Activated naive CD4-positive, alpha-beta T cell treated with anti-CD3 and anti-CD28 coated beads, Interleukin-2, amount 10 ng/mL, durations not matched to agents 7 days and 5 days (primary cell): ENCODE measurements at regions not wholly inside any gene's neighbourhood (a gene's known extent, or its start where the extent isn't known, plus 50 kb on each side); places are given as distances from the start of the nearest gene placed in this dataset.

Experiments
- CTCF ChIA-PET: fragments of 350-600 bp; sonication (Branson Sonifier 250); formaldehyde crosslinking; loops from one replicate; lab custom pipeline; 2021; ENCODE audit warnings: antibody characterized with exemption; lab: Charles Lee
- DNase-seq: peaks from one replicate; pipeline ENCODE4 v3.0.0-alpha.2; 2020
- H3K27ac Mint-ChIP-seq: one replicate; pipeline ENCODE4 v1.8.0; 2021; ENCODE audit warnings: mild to moderate bottlenecking, moderate library complexity, mixed read lengths
- H3K27me3 Mint-ChIP-seq: one replicate; pipeline ENCODE4 v1.8.0; 2021; ENCODE audit warnings: mild to moderate bottlenecking, mixed read lengths
- H3K36me3 Mint-ChIP-seq: one replicate; pipeline ENCODE4 v1.8.0; 2021; ENCODE audit warnings: mixed read lengths
- H3K4me1 Mint-ChIP-seq: one replicate; pipeline ENCODE4 v1.8.0; 2021; ENCODE audit warnings: mixed read lengths
- H3K4me3 Mint-ChIP-seq: one replicate; pipeline ENCODE4 v1.8.0; 2021; ENCODE audit warnings: mild to moderate bottlenecking, moderate library complexity, mixed read lengths
- H3K9me3 Mint-ChIP-seq: one replicate; pipeline ENCODE4 v1.8.0; 2021; ENCODE audit warnings: mixed read lengths

DNA sequence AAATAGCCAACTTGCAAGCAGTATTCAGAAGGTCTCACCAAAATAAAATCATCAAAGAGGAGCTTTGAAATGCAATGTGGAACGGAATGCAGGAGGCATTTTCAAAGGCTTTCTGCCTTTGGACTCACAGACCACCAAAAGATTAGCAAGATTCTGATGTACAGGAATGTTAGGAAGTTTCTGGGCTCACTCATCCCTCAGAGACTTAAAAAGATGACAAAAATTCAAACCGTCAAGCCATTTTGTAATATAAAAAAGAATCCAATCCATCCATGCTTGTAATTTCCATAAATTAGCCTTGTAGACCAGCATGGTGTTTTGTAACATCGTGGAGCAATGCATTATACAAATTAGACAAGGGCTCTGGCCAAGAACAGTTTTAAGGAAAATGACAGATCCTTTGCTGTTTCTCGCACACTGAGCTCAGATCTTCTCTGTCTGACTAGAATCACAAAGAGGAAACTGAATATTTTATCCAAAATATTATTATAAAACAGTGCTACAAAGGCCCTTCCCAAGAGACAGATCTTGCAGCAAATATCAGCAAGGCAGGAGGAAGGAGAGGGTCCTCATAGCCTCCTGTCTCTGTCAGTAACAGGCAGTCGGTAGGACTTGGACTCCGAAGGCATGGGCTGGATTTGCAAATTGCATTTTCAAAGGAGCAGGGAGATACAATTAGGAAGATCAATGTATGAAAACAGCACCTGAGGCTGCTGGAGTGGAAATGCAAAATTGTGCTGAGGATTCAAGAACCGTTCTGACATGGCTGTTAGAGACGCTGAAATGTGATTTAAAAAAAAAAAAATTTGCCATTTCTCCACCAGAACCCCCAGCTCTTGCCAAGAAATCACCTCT is 57.4 kb upstream of the NRP1 start:
- H3K9me3 Mint-ChIP-seq: no peaks in the 10 kb centered on the region
- DNase-seq: no peak
- CTCF ChIA-PET: no interaction called here
- H3K27me3 Mint-ChIP-seq: peaks cover 13% of the 10 kb centered on the region
- no peak overlapping the region for H3K27ac Mint-ChIP-seq
- H3K4me3 Mint-ChIP-seq: no peak overlapping the region
- H3K36me3 Mint-ChIP-seq: no peaks in the 10 kb centered on the region
- H3K4me1 Mint-ChIP-seq: no peaks in the 10 kb centered on the region

GRCh38 chr10:33390046-33390445 is 55.6 kb upstream of the NRP1 start:
- H3K4me3 Mint-ChIP-seq: no peak overlapping the region
- no peak for DNase-seq
- H3K4me1 Mint-ChIP-seq: no peaks in the 10 kb centered on the region
- no peaks in the 10 kb centered on the region for H3K36me3 Mint-ChIP-seq
- peaks cover 13% of the 10 kb centered on the region for H3K27me3 Mint-ChIP-seq
- CTCF ChIA-PET: no interaction called here
- H3K27ac Mint-ChIP-seq: no peak overlapping the region
- H3K9me3 Mint-ChIP-seq: no peaks in the 10 kb centered on the region

DNA sequence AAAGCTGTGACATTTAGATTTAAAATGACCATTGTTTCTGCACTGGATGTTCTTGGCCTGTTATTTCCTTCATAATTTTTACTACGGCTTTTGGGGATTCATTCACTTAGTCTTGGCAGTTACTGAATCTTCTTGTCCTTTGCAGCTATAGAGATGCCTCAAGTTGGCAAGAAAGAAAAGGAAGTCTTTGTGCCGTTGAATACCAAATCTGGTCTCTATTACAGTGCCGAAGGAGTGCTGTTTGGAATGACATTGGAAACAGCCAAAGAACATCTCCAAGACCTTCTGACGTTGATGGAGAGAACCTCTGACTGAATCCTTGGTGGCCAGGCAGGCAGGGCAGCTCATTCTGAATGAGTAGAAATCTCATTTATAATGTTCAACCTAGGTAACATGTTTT is 54.3 kb upstream of the NRP1 start:
- H3K9me3 Mint-ChIP-seq: no peaks in the 10 kb centered on the region
- no peak overlapping the region for H3K4me3 Mint-ChIP-seq
- no peak for DNase-seq
- CTCF ChIA-PET: no interaction called here
- no peak overlapping the region for H3K27ac Mint-ChIP-seq
- peaks cover 13% of the 10 kb centered on the region for H3K27me3 Mint-ChIP-seq
- H3K36me3 Mint-ChIP-seq: no peaks in the 10 kb centered on the region
- H3K4me1 Mint-ChIP-seq: no peaks in the 10 kb centered on the region

- H3K27me3 Mint-ChIP-seq: peaks cover 13% of the 10 kb centered on the region
- no peak overlapping the region for H3K4me3 Mint-ChIP-seq
- H3K36me3 Mint-ChIP-seq: no peaks in the 10 kb centered on the region
- no peak for DNase-seq
- H3K27ac Mint-ChIP-seq: no peak overlapping the region
- CTCF ChIA-PET: no interaction called here
- H3K4me1 Mint-ChIP-seq: no peaks in the 10 kb centered on the region
- no peaks in the 10 kb centered on the region for H3K9me3 Mint-ChIP-seq
These were observed 53.9 kb upstream of the NRP1 start for GRCh38 chr10:33388382-33388781.

DNA sequence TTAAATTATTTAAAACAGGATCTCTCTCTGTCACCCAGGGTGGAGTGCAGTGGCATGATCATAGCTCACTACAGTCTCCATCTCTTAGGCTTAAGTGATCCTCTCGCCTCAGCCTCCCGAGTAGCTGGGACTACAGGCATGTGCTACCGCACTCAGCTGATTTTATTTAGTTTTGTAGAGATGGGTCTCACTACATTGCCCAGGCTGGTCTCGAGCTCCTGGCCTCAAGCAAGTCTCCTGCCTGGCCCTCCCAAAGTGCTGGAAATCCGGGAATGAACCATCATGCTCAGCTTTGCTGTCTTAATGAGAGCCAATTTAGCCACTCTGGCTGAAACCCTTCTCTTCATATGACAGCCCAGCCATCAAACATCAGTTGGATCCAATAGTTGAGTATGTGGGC is 53.3 kb upstream of the NRP1 start:
- Mint-ChIP-seq H3K36me3 (no peaks in the 10 kb centered on the region), H3K4me3 (no peak overlapping the region), H3K4me1 (no peaks in the 10 kb centered on the region), H3K9me3 (no peaks in the 10 kb centered on the region), H3K27me3 (peaks cover 13% of the 10 kb centered on the region), H3K27ac (no peak overlapping the region)
- no peak for DNase-seq
- CTCF ChIA-PET: no interaction called here

GRCh38 chr10:33386926-33387325 is 52.5 kb upstream of the NRP1 start:
- H3K27ac Mint-ChIP-seq: no peak overlapping the region
- H3K27me3 Mint-ChIP-seq: peaks cover 13% of the 10 kb centered on the region
- H3K4me3 Mint-ChIP-seq: no peak overlapping the region
- no peaks in the 10 kb centered on the region for H3K9me3 Mint-ChIP-seq
- no peaks in the 10 kb centered on the region for H3K4me1 Mint-ChIP-seq
- DNase-seq: no peak
- no peaks in the 10 kb centered on the region for H3K36me3 Mint-ChIP-seq
- CTCF ChIA-PET: no interaction called here

DNA sequence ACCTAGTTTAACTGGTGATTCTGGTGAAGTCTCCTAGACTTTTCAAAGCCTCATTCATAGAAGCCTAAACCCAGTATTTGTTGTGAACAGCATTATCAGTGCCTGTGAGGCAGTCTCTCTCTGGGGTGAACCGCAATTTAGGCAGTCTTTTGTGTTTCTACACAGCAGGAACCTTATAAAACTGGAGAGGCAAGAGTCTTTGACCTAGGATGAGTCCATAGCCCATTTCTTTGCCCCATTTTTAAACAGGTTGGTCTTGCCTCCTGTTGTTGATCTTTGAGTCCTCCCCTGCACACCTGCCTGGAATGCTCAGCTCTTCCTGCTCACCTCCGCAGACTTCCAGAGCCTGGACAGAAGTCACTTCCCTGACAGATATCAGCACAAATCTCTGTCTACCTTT is 51.2 kb upstream of the NRP1 start:
- H3K4me1 Mint-ChIP-seq: no peaks in the 10 kb centered on the region
- H3K9me3 Mint-ChIP-seq: no peaks in the 10 kb centered on the region
- DNase-seq: no peak
- CTCF ChIA-PET: no interaction called here
- no peak overlapping the region for H3K4me3 Mint-ChIP-seq
- H3K27me3 Mint-ChIP-seq: peaks cover 13% of the 10 kb centered on the region
- H3K27ac Mint-ChIP-seq: no peak overlapping the region
- H3K36me3 Mint-ChIP-seq: no peaks in the 10 kb centered on the region

DNA sequence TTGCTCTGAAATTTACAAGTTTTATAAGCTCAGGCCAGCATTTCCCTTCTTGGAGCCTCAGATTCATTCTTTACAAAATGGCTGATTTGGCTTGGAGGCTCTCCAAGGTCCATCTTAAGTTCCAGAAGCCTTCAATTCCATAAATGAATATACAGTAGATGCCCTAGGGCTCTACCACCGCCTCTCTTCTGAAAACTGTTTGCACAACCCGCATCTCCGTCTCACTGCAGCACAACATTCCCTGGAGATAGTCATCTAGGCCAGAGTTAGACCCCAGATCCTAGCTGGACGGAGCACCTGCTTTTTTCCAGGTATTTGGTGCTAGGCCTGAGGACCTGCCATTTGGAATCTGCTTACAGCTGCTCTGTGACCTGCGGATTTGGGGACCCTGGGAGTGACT is 50.5 kb upstream of the NRP1 start:
- H3K27me3 Mint-ChIP-seq: peaks cover 11% of the 10 kb centered on the region
- H3K27ac Mint-ChIP-seq: no peak overlapping the region
- H3K4me1 Mint-ChIP-seq: no peaks in the 10 kb centered on the region
- no peaks in the 10 kb centered on the region for H3K9me3 Mint-ChIP-seq
- H3K4me3 Mint-ChIP-seq: no peak overlapping the region
- H3K36me3 Mint-ChIP-seq: no peaks in the 10 kb centered on the region
- DNase-seq: no peak
- CTCF ChIA-PET: no interaction called here
